Activated CD4-positive, alpha-beta T cell treated with anti-CD3 and anti-CD28 coated beads, Interleukin-2, amount 10 ng/mL, durations not matched to agents 24 days and 14 days (primary cell): ENCODE measurements at regions not wholly inside any gene's neighbourhood (a gene's known extent, or its start where the extent isn't known, plus 50 kb on each side); places are given as distances from the start of the nearest gene placed in this dataset.

Source experiments
- DNase-seq: peaks from one replicate; pipeline ENCODE4 v3.0.0; 2022
- H3K27ac Mint-ChIP-seq: one replicate; pipeline ENCODE4 v1.8.0; 2022; ENCODE audit warnings: mild to moderate bottlenecking, mixed read lengths
- H3K27me3 Mint-ChIP-seq: one replicate; pipeline ENCODE4 v1.8.0; 2022; ENCODE audit warnings: mixed read lengths
- H3K36me3 Mint-ChIP-seq: one replicate; pipeline ENCODE4 v1.8.0; 2022; ENCODE audit warnings: low read depth, mild to moderate bottlenecking, mixed read lengths
- H3K4me1 Mint-ChIP-seq: one replicate; pipeline ENCODE4 v1.8.0; 2021; ENCODE audit warnings: mixed read lengths
- H3K4me3 Mint-ChIP-seq: one replicate; pipeline ENCODE4 v1.8.0; 2022; ENCODE audit warnings: mild to moderate bottlenecking, moderate library complexity, mixed read lengths
- H3K9me3 Mint-ChIP-seq: one replicate; pipeline ENCODE4 v1.8.0; 2021; ENCODE audit warnings: mixed read lengths
- intact Hi-C: fragments of 100-400 bp; cut with micrococcal nuclease; formaldehyde crosslinking; loops from one replicate; pipeline ENCODE4 v1.15.1; 2023

- intact Hi-C loops, result no loop called here
- H3K4me1 Mint-ChIP-seq, result peaks cover 3% of the 10 kb centered on the region
- no peak for DNase-seq
- H3K27me3 Mint-ChIP-seq, result no peaks in the 10 kb centered on the region
- no peak overlapping the region for H3K4me3 Mint-ChIP-seq
- no peak overlapping the region for H3K27ac Mint-ChIP-seq
- no peaks in the 10 kb centered on the region for H3K36me3 Mint-ChIP-seq
- no peaks in the 10 kb centered on the region for H3K9me3 Mint-ChIP-seq
Observed at GRCh38 chr16:8519179-8519578, 71.1 kb downstream of the TMEM114 start.

GRCh38 chr16:8517280-8517679 lies 73.0 kb downstream of the TMEM114 start:
- no peak overlapping the region for H3K27ac Mint-ChIP-seq
- H3K4me1 Mint-ChIP-seq, result no peaks in the 10 kb centered on the region
- no peaks in the 10 kb centered on the region for H3K27me3 Mint-ChIP-seq
- no peaks in the 10 kb centered on the region for H3K9me3 Mint-ChIP-seq
- H3K4me3 Mint-ChIP-seq, result no peak overlapping the region
- no peak for DNase-seq
- no peaks in the 10 kb centered on the region for H3K36me3 Mint-ChIP-seq
- intact Hi-C loops, result no loop called here

GRCh38 chr16:8516471-8516870 lies 73.8 kb downstream of the TMEM114 start:
- no peak overlapping the region for H3K27ac Mint-ChIP-seq
- intact Hi-C loops, result no loop called here
- no peaks in the 10 kb centered on the region for H3K36me3 Mint-ChIP-seq
- H3K4me3 Mint-ChIP-seq, result no peak overlapping the region
- DNase-seq, result no peak
- H3K27me3 Mint-ChIP-seq, result no peaks in the 10 kb centered on the region
- no peaks in the 10 kb centered on the region for H3K9me3 Mint-ChIP-seq
- no peaks in the 10 kb centered on the region for H3K4me1 Mint-ChIP-seq

- H3K27ac Mint-ChIP-seq, result no peak overlapping the region
- no peak overlapping the region for H3K4me3 Mint-ChIP-seq
- H3K27me3 Mint-ChIP-seq, result no peaks in the 10 kb centered on the region
- intact Hi-C loops, result no loop called here
- H3K36me3 Mint-ChIP-seq, result no peaks in the 10 kb centered on the region
- H3K4me1 Mint-ChIP-seq, result no peaks in the 10 kb centered on the region
- DNase-seq, result no peak
- H3K9me3 Mint-ChIP-seq, result no peaks in the 10 kb centered on the region
Observed at GRCh38 chr16:8512941-8513624, 77.2 kb downstream of the TMEM114 start.

GRCh38 chr16:8511464-8511863 lies 78.8 kb downstream of the TMEM114 start:
- intact Hi-C loops, result no loop called here
- no peak overlapping the region for H3K4me3 Mint-ChIP-seq
- no peak for DNase-seq
- H3K27me3 Mint-ChIP-seq, result no peaks in the 10 kb centered on the region
- no peaks in the 10 kb centered on the region for H3K36me3 Mint-ChIP-seq
- no peak overlapping the region for H3K27ac Mint-ChIP-seq
- H3K9me3 Mint-ChIP-seq, result no peaks in the 10 kb centered on the region
- no peaks in the 10 kb centered on the region for H3K4me1 Mint-ChIP-seq

- Mint-ChIP-seq H3K9me3 (no peaks in the 10 kb centered on the region), H3K4me1 (no peaks in the 10 kb centered on the region), H3K27ac (no peak overlapping the region), H3K36me3 (no peaks in the 10 kb centered on the region), H3K27me3 (no peaks in the 10 kb centered on the region), H3K4me3 (no peak overlapping the region)
- no peak for DNase-seq
- intact Hi-C loops, result no loop called here
Observed at GRCh38 chr16:8510160-8510559, 80.2 kb downstream of the TMEM114 start.

GRCh38 chr16:8505327-8505991 lies 84.9 kb downstream of the TMEM114 start:
- H3K36me3 Mint-ChIP-seq, result no peaks in the 10 kb centered on the region
- H3K27ac Mint-ChIP-seq, result no peak overlapping the region
- DNase-seq, result no peak
- intact Hi-C loops, result no loop called here
- no peaks in the 10 kb centered on the region for H3K9me3 Mint-ChIP-seq
- H3K4me1 Mint-ChIP-seq, result no peaks in the 10 kb centered on the region
- no peak overlapping the region for H3K4me3 Mint-ChIP-seq
- H3K27me3 Mint-ChIP-seq, result no peaks in the 10 kb centered on the region

GRCh38 chr16:8502446-8502845 lies 87.9 kb downstream of the TMEM114 start:
- no peak overlapping the region for H3K4me3 Mint-ChIP-seq
- H3K27ac Mint-ChIP-seq, result no peak overlapping the region
- no peak for DNase-seq
- H3K27me3 Mint-ChIP-seq, result no peaks in the 10 kb centered on the region
- H3K4me1 Mint-ChIP-seq, result no peaks in the 10 kb centered on the region
- intact Hi-C loops, result no loop called here
- peaks cover 2% of the 10 kb centered on the region for H3K9me3 Mint-ChIP-seq
- no peaks in the 10 kb centered on the region for H3K36me3 Mint-ChIP-seq

- intact Hi-C loops, result no loop called here
- H3K9me3 Mint-ChIP-seq, result peaks cover 3% of the 10 kb centered on the region
- no peak for DNase-seq
- no peaks in the 10 kb centered on the region for H3K4me1 Mint-ChIP-seq
- no peak overlapping the region for H3K4me3 Mint-ChIP-seq
- H3K36me3 Mint-ChIP-seq, result no peaks in the 10 kb centered on the region
- no peaks in the 10 kb centered on the region for H3K27me3 Mint-ChIP-seq
- no peak overlapping the region for H3K27ac Mint-ChIP-seq
Observed at GRCh38 chr16:8500351-8500750, 90.0 kb downstream of the TMEM114 start.

- no peaks in the 10 kb centered on the region for H3K27me3 Mint-ChIP-seq
- H3K9me3 Mint-ChIP-seq, result peaks cover 3% of the 10 kb centered on the region
- no peak for DNase-seq
- H3K4me1 Mint-ChIP-seq, result no peaks in the 10 kb centered on the region
- H3K4me3 Mint-ChIP-seq, result no peak overlapping the region
- H3K27ac Mint-ChIP-seq, result no peak overlapping the region
- no peaks in the 10 kb centered on the region for H3K36me3 Mint-ChIP-seq
- intact Hi-C loops, result no loop called here
Observed at GRCh38 chr16:8496364-8496763, 93.9 kb downstream of the TMEM114 start.

GRCh38 chr16:8493972-8494371 lies 96.3 kb downstream of the TMEM114 start:
- H3K4me1 Mint-ChIP-seq, result no peaks in the 10 kb centered on the region
- H3K27ac Mint-ChIP-seq, result no peak overlapping the region
- intact Hi-C loops, result no loop called here
- H3K27me3 Mint-ChIP-seq, result no peaks in the 10 kb centered on the region
- no peak for DNase-seq
- H3K9me3 Mint-ChIP-seq, result peaks cover 3% of the 10 kb centered on the region
- H3K4me3 Mint-ChIP-seq, result no peak overlapping the region
- no peaks in the 10 kb centered on the region for H3K36me3 Mint-ChIP-seq

- Mint-ChIP-seq H3K9me3 (peaks cover 3% of the 10 kb centered on the region), H3K27ac (no peak overlapping the region), H3K4me3 (no peak overlapping the region), H3K36me3 (no peaks in the 10 kb centered on the region), H3K27me3 (no peaks in the 10 kb centered on the region), H3K4me1 (no peaks in the 10 kb centered on the region)
- intact Hi-C loops, result no loop called here
- no peak for DNase-seq
Observed at GRCh38 chr16:8492690-8493089, 97.6 kb downstream of the TMEM114 start.

- intact Hi-C loops, result no loop called here
Observed at GRCh38 chr16:8489580-8489979, 100.7 kb downstream of the TMEM114 start.

GRCh38 chr16:8486985-8487384 lies 103.3 kb downstream of the TMEM114 start:
- intact Hi-C loops, result no loop called here
- H3K4me1 Mint-ChIP-seq, result no peaks in the 10 kb centered on the region
- H3K36me3 Mint-ChIP-seq, result no peaks in the 10 kb centered on the region
- H3K27me3 Mint-ChIP-seq, result no peaks in the 10 kb centered on the region
- no peak overlapping the region for H3K4me3 Mint-ChIP-seq
- no peaks in the 10 kb centered on the region for H3K9me3 Mint-ChIP-seq
- no peak for DNase-seq
- no peak overlapping the region for H3K27ac Mint-ChIP-seq

More at GRCh38 chr16:8489580-8489979, 100.7 kb downstream of the TMEM114 start:
- no peak for DNase-seq
- Mint-ChIP-seq H3K4me1 (no peaks in the 10 kb centered on the region), H3K27me3 (no peaks in the 10 kb centered on the region), H3K27ac (no peak overlapping the region), H3K36me3 (no peaks in the 10 kb centered on the region), H3K9me3 (no peaks in the 10 kb centered on the region), H3K4me3 (no peak overlapping the region)

GRCh38 chr16:8483396-8483795 lies 106.9 kb downstream of the TMEM114 start:
- no peaks in the 10 kb centered on the region for H3K27me3 Mint-ChIP-seq
- no peaks in the 10 kb centered on the region for H3K4me1 Mint-ChIP-seq
- no peak overlapping the region for H3K27ac Mint-ChIP-seq
- H3K4me3 Mint-ChIP-seq, result no peak overlapping the region
- intact Hi-C loops, result no loop called here
- H3K9me3 Mint-ChIP-seq, result no peaks in the 10 kb centered on the region
- no peak for DNase-seq
- H3K36me3 Mint-ChIP-seq, result no peaks in the 10 kb centered on the region
